ENCODE measurements at regions not wholly inside any gene's neighbourhood (a gene's known extent, or its start where the extent isn't known, plus 50 kb on each side); places are given as distances from the start of the nearest gene placed in this dataset.
"Not testable (repeated sequence)": the region's sequence is repeated elsewhere in the genome, so short reads cannot be mapped to it uniquely, and the experiment has no call there.

- no peaks in the 10 kb centered on the region for H3K9me3 ChIP-seq
- FAIRE-seq (no peak), DNase-seq (no peak), ATAC-seq (no peak)
- H3K4me3 ChIP-seq = no peak overlapping the region
- no peaks in the 10 kb centered on the region for H3K36me3 ChIP-seq
- H3K27me3 ChIP-seq = peaks cover 0 to 6% (median 0%) of the 10 kb centered on the region in 4 donors
- no peak overlapping the region for H3K27ac ChIP-seq
- no peaks in the 10 kb centered on the region for H3K4me1 ChIP-seq
- TF ChIP-seq CTCF (IDR thresholded peaks at IDR 0.05) = no peak
- WGBS, 2 donors = 10 to 16% methylated on average over 7 of the region's 7 CpGs
- intact Hi-C loops (cut with DNase I) = no loop called here
These were observed 388.5 kb downstream of the SEC14L1 start for GRCh38 chr17:77529328-77529650.

DNA sequence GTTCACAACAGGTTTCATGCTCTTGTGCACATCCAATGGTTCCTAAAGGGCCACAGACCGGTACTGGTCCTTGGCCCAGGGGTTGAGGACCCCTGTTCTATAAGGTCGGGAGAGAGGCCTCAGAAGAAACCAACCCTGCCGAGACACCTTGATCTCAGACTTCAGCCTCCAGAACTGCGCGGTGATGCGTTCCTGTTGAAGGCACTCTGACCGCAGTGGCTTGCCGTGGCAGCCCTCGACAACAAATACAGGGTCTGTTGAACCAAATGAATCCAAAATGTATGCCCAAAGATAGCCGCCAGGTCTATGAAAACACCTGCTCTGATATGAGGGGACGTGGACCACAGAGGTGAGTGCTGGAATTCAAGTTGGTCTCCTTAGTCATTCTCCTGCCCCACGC, 389.8 kb downstream of the SEC14L1 start:
- intact Hi-C loops (cut with DNase I) = no loop called here
- FAIRE-seq (no peak), ATAC-seq (no peak), DNase-seq (peak in 1 of 6 donors; percentile 26)
- WGBS, 2 donors = 78 to 84% methylated on average over 12 of the region's 12 CpGs
- no peak for TF ChIP-seq CTCF (IDR thresholded peaks at IDR 0.05)
- H3K36me3 ChIP-seq = no peaks in the 10 kb centered on the region
- H3K27ac ChIP-seq = no peak overlapping the region
- no peaks in the 10 kb centered on the region for H3K4me1 ChIP-seq
- H3K27me3 ChIP-seq = peaks cover 0 to 6% (median 0%) of the 10 kb centered on the region in 4 donors
- H3K9me3 ChIP-seq = no peaks in the 10 kb centered on the region
- H3K4me3 ChIP-seq = no peak overlapping the region

GRCh38 chr17:77531002-77531401, 390.2 kb downstream of the SEC14L1 start:
- H3K4me1 ChIP-seq = no peaks in the 10 kb centered on the region
- FAIRE-seq (no peak), ATAC-seq (no peak), DNase-seq (no peak)
- no peak overlapping the region for H3K4me3 ChIP-seq
- 47 to 57% methylated on average over 6 of the region's 6 CpGs for WGBS, 2 donors
- intact Hi-C loops (cut with DNase I) = no loop called here
- H3K27ac ChIP-seq = no peak overlapping the region
- H3K36me3 ChIP-seq = no peaks in the 10 kb centered on the region
- H3K27me3 ChIP-seq = peaks cover 0 to 9% (median 0%) of the 10 kb centered on the region in 4 donors
- no peaks in the 10 kb centered on the region for H3K9me3 ChIP-seq
- no peak for TF ChIP-seq CTCF (IDR thresholded peaks at IDR 0.05)

- intact Hi-C loops (cut with DNase I) = no loop called here
- 63 to 69% methylated on average over 6 of the region's 6 CpGs for WGBS, 2 donors
- H3K27me3 ChIP-seq = peaks cover 0 to 11% (median 0%) of the 10 kb centered on the region in 4 donors
- H3K4me3 ChIP-seq = no peak overlapping the region
- FAIRE-seq (no peak), ATAC-seq (no peak), DNase-seq (peak in 1 of 6 donors; percentile 20)
- no peaks in the 10 kb centered on the region for H3K4me1 ChIP-seq
- H3K27ac ChIP-seq = no peak overlapping the region
- no peaks in the 10 kb centered on the region for H3K9me3 ChIP-seq
- no peak for TF ChIP-seq CTCF (IDR thresholded peaks at IDR 0.05)
- H3K36me3 ChIP-seq = no peaks in the 10 kb centered on the region
These were observed 390.9 kb downstream of the SEC14L1 start for GRCh38 chr17:77531641-77532040.

- H3K36me3 ChIP-seq; H3K27ac ChIP-seq; H3K9me3 ChIP-seq; intact Hi-C loops (cut with DNase I); FAIRE-seq; ATAC-seq; H3K4me1 ChIP-seq; H3K4me3 ChIP-seq: not testable (repeated sequence)
- WGBS, 2 donors = 84 to 89% methylated on average over 6 of the region's 6 CpGs
- DNase-seq = peak in 1 of 6 donors; percentile 5
- peaks cover 0 to 10% (median 0%) of the 10 kb centered on the region in 4 donors for H3K27me3 ChIP-seq
These were observed 392.9 kb downstream of the SEC14L1 start for GRCh38 chr17:77533697-77534096.

DNA sequence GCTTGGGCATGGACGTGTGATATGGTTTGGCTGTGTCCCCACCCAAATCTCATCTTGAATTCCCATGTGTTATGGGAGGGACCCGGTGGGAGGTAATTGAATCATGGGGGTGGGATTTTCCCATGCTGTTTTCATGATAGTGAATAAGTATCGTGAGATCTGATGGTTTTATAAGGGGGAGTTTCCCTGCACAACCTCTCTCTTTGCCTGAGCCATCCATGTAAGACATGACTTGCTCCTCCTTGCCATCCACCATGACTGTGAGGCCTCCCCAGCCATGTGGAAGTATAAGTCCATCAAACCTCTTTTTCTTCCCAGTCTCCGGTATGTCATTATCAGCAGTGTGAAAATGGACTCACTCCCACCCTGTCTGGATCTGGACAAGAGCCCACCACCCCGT, 393.4 kb downstream of the SEC14L1 start:
- Histone ChIP-seq H3K27me3 (peaks cover 0 to 7% (median 0%) of the 10 kb centered on the region in 4 donors), H3K4me1 (no peaks in the 10 kb centered on the region), H3K9me3 (no peaks in the 10 kb centered on the region), H3K36me3 (no peaks in the 10 kb centered on the region), H3K4me3 (no peak overlapping the region), H3K27ac (no peak overlapping the region)
- ATAC-seq (no peak), FAIRE-seq (no peak), DNase-seq (peak in 1 of 6 donors; percentile 0)
- 83 to 91% methylated on average over 5 of the region's 5 CpGs for WGBS, 2 donors
- TF ChIP-seq CTCF (IDR thresholded peaks at IDR 0.05) = no peak
- intact Hi-C loops (cut with DNase I) = no loop called here

All from pancreas (tissue), 10 donors.